H9 (cell line): ENCODE measurements at regions not wholly inside any gene's neighbourhood (a gene's known extent, or its start where the extent isn't known, plus 50 kb on each side); places are given as distances from the start of the nearest gene placed in this dataset.

Experiments used
- DNase-seq: peaks from one replicate; pipeline ENCODE4 v3.0.0-alpha.2; 2017
- H2AFZ ChIP-seq: one replicate; pipeline ENCODE4 v1.6.1; 2013; ENCODE audit warnings: mild to moderate bottlenecking, low read length, control low read depth, moderate library complexity
- H2AK5ac ChIP-seq: 2 replicates; pipeline ENCODE4 v1.6.1; 2013; ENCODE audit warnings: low read length, control low read depth, mixed read lengths; ENCODE audit not compliant: insufficient read length
- H2BK120ac ChIP-seq: one replicate; pipeline ENCODE4 v1.6.1; 2013; ENCODE audit warnings: low read depth, mild to moderate bottlenecking, low read length, control low read depth, inconsistent platforms; ENCODE audit not compliant: poor library complexity, severe bottlenecking
- H2BK12ac ChIP-seq: 2 replicates; pipeline ENCODE4 v1.6.1; 2013; ENCODE audit warnings: low read length, control low read depth, mixed read lengths, low read depth; ENCODE audit not compliant: insufficient read length
- H2BK15ac ChIP-seq: 2 replicates; pipeline ENCODE4 v1.6.1; 2013; ENCODE audit warnings: low read depth, low read length, control low read depth
- H2BK20ac ChIP-seq: one replicate; pipeline ENCODE4 v1.6.1; 2013; ENCODE audit warnings: low read depth, mild to moderate bottlenecking, low read length, control low read depth, inconsistent platforms; ENCODE audit not compliant: poor library complexity, severe bottlenecking
- H2BK5ac ChIP-seq: 2 replicates; pipeline ENCODE4 v1.6.1; 2013; ENCODE audit warnings: low read length, control low read depth, mixed read lengths; ENCODE audit not compliant: insufficient read length
- H3K14ac ChIP-seq: 2 replicates; pipeline ENCODE4 v1.6.1; 2013; ENCODE audit warnings: low read length, control low read depth; ENCODE audit not compliant: insufficient read depth
- H3K18ac ChIP-seq: 2 replicates; pipeline ENCODE4 v1.6.1; 2013; ENCODE audit warnings: low read depth, mild to moderate bottlenecking, mixed read lengths, low read length, control low read depth; ENCODE audit not compliant: insufficient read length
- H3K23ac ChIP-seq: 2 replicates; pipeline ENCODE4 v1.6.1; 2013; ENCODE audit warnings: low read length, control low read depth, mixed read lengths, low read depth; ENCODE audit not compliant: insufficient read length
- H3K23me2 ChIP-seq: 2 replicates; pipeline ENCODE4 v1.6.1; 2013; ENCODE audit warnings: low read depth, mild to moderate bottlenecking, mixed read lengths, low read length, control low read depth; ENCODE audit not compliant: insufficient read length, poor library complexity, severe bottlenecking
- H3K27ac ChIP-seq: 2 replicates; pipeline ENCODE4 v1.5.1; 2013; ENCODE audit warnings: low read length, control low read depth, mixed read lengths, low read depth; ENCODE audit not compliant: insufficient read length
- H3K27me3 ChIP-seq: 2 replicates; pipeline ENCODE4 v1.6.1; 2013; ENCODE audit warnings: low read length, control low read depth, inconsistent platforms; ENCODE audit not compliant: insufficient read depth
- H3K4ac ChIP-seq: 2 replicates; pipeline ENCODE4 v1.6.1; 2013; ENCODE audit warnings: low read depth, mild to moderate bottlenecking, control low read depth, inconsistent platforms, low read length, moderate library complexity
- H3K4me1 ChIP-seq: 2 replicates; pipeline ENCODE4 v1.6.1; 2013; ENCODE audit warnings: low read length, control low read depth, inconsistent platforms; ENCODE audit not compliant: insufficient read depth
- H3K4me2 ChIP-seq: 2 replicates; pipeline ENCODE4 v1.6.1; 2013; ENCODE audit warnings: low read length, control low read depth, mixed read lengths; ENCODE audit not compliant: insufficient read length, insufficient read depth
- H3K56ac ChIP-seq: 2 replicates; pipeline ENCODE4 v1.6.1; 2013; ENCODE audit warnings: low read depth, mild to moderate bottlenecking, mixed read lengths, low read length, control low read depth; ENCODE audit not compliant: insufficient read length
- H3K79me1 ChIP-seq: 2 replicates; pipeline ENCODE4 v1.6.1; 2013; ENCODE audit warnings: low read depth, mild to moderate bottlenecking, moderate library complexity, low read length, control low read depth, inconsistent platforms; ENCODE audit not compliant: insufficient read depth, poor library complexity, severe bottlenecking
- H3K79me2 ChIP-seq: 2 replicates; pipeline ENCODE4 v1.6.1; 2013; ENCODE audit warnings: low read length, control low read depth, inconsistent platforms; ENCODE audit not compliant: insufficient read depth
- H3K9ac ChIP-seq: 2 replicates; pipeline ENCODE4 v1.6.1; 2013; ENCODE audit warnings: low read length, control low read depth, mixed read lengths; ENCODE audit not compliant: insufficient read length; ENCODE audit errors: extremely low read depth
- H3K9me3 ChIP-seq: one replicate; pipeline ENCODE4 v1.6.1; 2013; ENCODE audit warnings: low read depth, low read length, inconsistent platforms; ENCODE audit not compliant: control insufficient read depth
- H3T11ph ChIP-seq: one replicate; pipeline ENCODE4 v1.6.1; 2013; ENCODE audit warnings: mild to moderate bottlenecking, low read length, control low read depth, inconsistent platforms
- H4K20me1 ChIP-seq: one replicate; pipeline ENCODE4 v1.6.1; 2013; ENCODE audit not compliant: control insufficient read depth, insufficient read length, insufficient read depth
- H4K5ac ChIP-seq: 2 replicates; pipeline ENCODE4 v1.6.1; 2013; ENCODE audit warnings: low read depth, mild to moderate bottlenecking, mixed read lengths, low read length, control low read depth; ENCODE audit not compliant: insufficient read length
- H4K8ac ChIP-seq: replicated peaks from 2 replicates; pipeline ENCODE4 v1.6.1; 2013; ENCODE audit warnings: low read length, control low read depth, mixed read lengths, low read depth; ENCODE audit not compliant: insufficient read length
- H4K91ac ChIP-seq: 2 replicates; pipeline ENCODE4 v1.6.1; 2013; ENCODE audit warnings: low read depth, mild to moderate bottlenecking, moderate library complexity, mixed read lengths, low read length, control low read depth; ENCODE audit not compliant: insufficient read length
- H3K27ac Mint-ChIP-seq, 3 experiments: 2 replicates in 2 of 3; 3 replicates in 1 of 3; pipeline ENCODE4 v1.8.0; 2020 to 2021; ENCODE audit warnings: mixed read lengths in 3 of 3, mild to moderate bottlenecking in 1 of 3, moderate library complexity in 1 of 3
- H3K27me3 Mint-ChIP-seq: 2 replicates; pipeline ENCODE4 v1.8.0; 2021; ENCODE audit warnings: low read depth, mild to moderate bottlenecking, moderate library complexity, mixed read lengths
- H3K36me3 Mint-ChIP-seq, 3 experiments: 2 replicates in 2 of 3; 3 replicates in 1 of 3; pipeline ENCODE4 v1.8.0; 2020 to 2021; ENCODE audit warnings: low read depth in 3 of 3, mixed read lengths in 3 of 3; ENCODE audit not compliant: insufficient read depth in 1 of 3
- H3K4me1 Mint-ChIP-seq, 2 experiments: 2 replicates each; pipeline ENCODE4 v1.8.0; 2020; ENCODE audit warnings: mixed read lengths in 2 of 2
- H3K4me3 Mint-ChIP-seq, 2 experiments: 2 replicates in 1 of 2; 3 replicates in 1 of 2; pipeline ENCODE4 v1.8.0; 2020 to 2021; ENCODE audit warnings: mild to moderate bottlenecking in 2 of 2, mixed read lengths in 2 of 2, moderate library complexity in 1 of 2
- H3K9me3 Mint-ChIP-seq, 2 experiments: 2 replicates in 1 of 2; 3 replicates in 1 of 2; pipeline ENCODE4 v1.8.0; 2020; ENCODE audit warnings: mild to moderate bottlenecking in 2 of 2, mixed read lengths in 2 of 2, moderate library complexity in 1 of 2
- WGBS: extraction: QIAGEN DNeasy Blood & Tissue Kit; methylation state at CpG from one replicate; pipeline ENCODE4 v1.1.7; 2013; ENCODE audit warnings: missing lambda C conversion rate, low lambda C conversion rate, mixed read lengths; ENCODE audit not compliant: insufficient read length; ENCODE audit errors: extremely low coverage; 5-methylcytosine and 5-hydroxymethylcytosine counted together
- TF ChIP-seq, protein P1 (sequence below): fragments of 200-600 bp; sonication (generic); conservative IDR thresholded peaks from 3 replicates; pipeline ENCODE4 v1.8.0; 2021; ENCODE audit warnings: antibody characterized with exemption, mild to moderate bottlenecking

DNA sequence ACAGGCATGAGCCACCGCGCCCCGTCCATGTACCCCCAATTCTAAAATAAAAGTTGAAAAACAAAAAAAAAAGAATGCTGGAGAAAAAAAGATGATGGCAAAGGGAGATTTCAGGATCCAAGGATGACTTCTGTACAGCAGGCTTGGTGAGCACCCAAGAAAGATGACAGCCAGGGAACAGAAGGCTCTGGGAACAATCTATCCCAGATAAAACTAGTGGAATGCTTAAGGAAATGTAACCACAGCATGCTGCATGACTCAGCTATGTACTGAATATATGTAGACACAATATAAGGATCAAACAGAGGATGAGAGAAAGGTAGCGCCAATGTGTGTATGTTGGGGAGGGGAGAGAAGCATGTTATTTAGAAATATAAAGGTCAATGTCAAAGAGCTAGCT lies 123.7 kb upstream of the TMTC1 start:
- Histone ChIP-seq H3K27ac (no peak overlapping the region), H4K91ac (no peak overlapping the region), H2AK5ac (no peak overlapping the region), H2BK120ac (no peak overlapping the region), H3K56ac (no peak overlapping the region), H2BK15ac (no peak overlapping the region), H3K23ac (no peak overlapping the region), H2BK5ac (no peak overlapping the region), H2AFZ (no peak overlapping the region), H4K5ac (no peak overlapping the region), H2BK20ac (no peak overlapping the region), H3K4me2 (no peak overlapping the region), H4K8ac (no peak overlapping the region), H3K79me2 (no peaks in the 10 kb centered on the region), H3K79me1 (no peaks in the 10 kb centered on the region), H3K23me2 (no peaks in the 10 kb centered on the region), H4K20me1 (no peaks in the 10 kb centered on the region), H3K4ac (no peak overlapping the region), H3K14ac (no peak overlapping the region), H3K9me3 (no peaks in the 10 kb centered on the region), H3K9ac (no peak overlapping the region), H3T11ph (no peak overlapping the region), H3K27me3 (no peaks in the 10 kb centered on the region), H2BK12ac (no peak overlapping the region), H3K18ac (no peak overlapping the region), H3K4me1 (no peaks in the 10 kb centered on the region)
- DNase-seq: no peak
- no CpG with 5 or more reads among the region's 4 CpGs for WGBS
- TF ChIP-seq, protein P1, sequence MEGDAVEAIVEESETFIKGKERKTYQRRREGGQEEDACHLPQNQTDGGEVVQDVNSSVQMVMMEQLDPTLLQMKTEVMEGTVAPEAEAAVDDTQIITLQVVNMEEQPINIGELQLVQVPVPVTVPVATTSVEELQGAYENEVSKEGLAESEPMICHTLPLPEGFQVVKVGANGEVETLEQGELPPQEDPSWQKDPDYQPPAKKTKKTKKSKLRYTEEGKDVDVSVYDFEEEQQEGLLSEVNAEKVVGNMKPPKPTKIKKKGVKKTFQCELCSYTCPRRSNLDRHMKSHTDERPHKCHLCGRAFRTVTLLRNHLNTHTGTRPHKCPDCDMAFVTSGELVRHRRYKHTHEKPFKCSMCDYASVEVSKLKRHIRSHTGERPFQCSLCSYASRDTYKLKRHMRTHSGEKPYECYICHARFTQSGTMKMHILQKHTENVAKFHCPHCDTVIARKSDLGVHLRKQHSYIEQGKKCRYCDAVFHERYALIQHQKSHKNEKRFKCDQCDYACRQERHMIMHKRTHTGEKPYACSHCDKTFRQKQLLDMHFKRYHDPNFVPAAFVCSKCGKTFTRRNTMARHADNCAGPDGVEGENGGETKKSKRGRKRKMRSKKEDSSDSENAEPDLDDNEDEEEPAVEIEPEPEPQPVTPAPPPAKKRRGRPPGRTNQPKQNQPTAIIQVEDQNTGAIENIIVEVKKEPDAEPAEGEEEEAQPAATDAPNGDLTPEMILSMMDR: no peak
- peaks cover 0 to 13% (median 13%) of the 10 kb centered on the region in 3 experiments; a peak in 6 of 7 replicates for H3K36me3 Mint-ChIP-seq
- no peak overlapping the region for H3K27ac Mint-ChIP-seq
- no peaks in the 10 kb centered on the region; the same call in 1 of the 2 replicates for H3K27me3 Mint-ChIP-seq
- no peaks in the 10 kb centered on the region for H3K4me1 Mint-ChIP-seq
- peaks cover 14 to 23% of the 10 kb centered on the region in 2 experiments; a peak in 4 of 5 replicates for H3K9me3 Mint-ChIP-seq
- H3K4me3 Mint-ChIP-seq: no peak overlapping the region
